Keratinocyte (primary cell): ENCODE measurements at regions not wholly inside any gene's neighbourhood (a gene's known extent, or its start where the extent isn't known, plus 50 kb on each side); places are given as distances from the start of the nearest gene placed in this dataset.

ENCODE experiments used
- CTCF ChIP-seq, 3 experiments: IDR thresholded peaks in 1 of 3; conservative IDR thresholded peaks in 1 of 3; optimal IDR thresholded peaks in 1 of 3; 2 replicates in 2 of 3; 3 replicates in 1 of 3; pipeline versions ENCODE3 to v1.5.1; 2011; ENCODE audit warnings: low read length in 3 of 3, mild to moderate bottlenecking in 3 of 3, moderate library complexity in 2 of 3, control low read depth in 1 of 3, inconsistent platforms in 1 of 3; ENCODE audit not compliant: insufficient read depth in 2 of 3; ENCODE audit errors: extremely low read depth in 1 of 3
- EZH2 ChIP-seq: IDR thresholded peaks from one replicate; pipeline ENCODE4 v1.6.1; 2012; ENCODE audit warnings: inconsistent platforms, mild to moderate bottlenecking, low read length, moderate library complexity

- TF ChIP-seq EZH2 (no peak), CTCF (optimal IDR thresholded peaks at IDR 0.05 in 1 of 3, IDR thresholded peaks at IDR 0.05 in 1 of 3, conservative IDR thresholded peaks at IDR 0.05 in 1 of 3; ENCODE audit: extremely low read depth in 1 of 3, insufficient read depth in 2 of 3, low read length in 3 of 3) (no peak)
These were observed 127.6 kb upstream of the LMO4 start for GRCh38 chr1:87200875-87201638.
